Esophagus muscularis mucosa (tissue), 3 donors: ENCODE measurements at regions not wholly inside any gene's neighbourhood (a gene's known extent, or its start where the extent isn't known, plus 50 kb on each side); places are given as distances from the start of the nearest gene placed in this dataset.

Experiments
- EP300 ChIP-seq: sonication (generic); formaldehyde crosslinking; IDR thresholded peaks from one replicate; pipeline ENCODE4 v1.6.1; 2017; ENCODE audit warnings: antibody characterized with exemption
- POLR2A ChIP-seq: fragments of 450-650 bp; IDR thresholded peaks from one replicate; pipeline ENCODE4 v1.6.1; 2017; ENCODE audit warnings: antibody characterized with exemption, moderate library complexity, mild to moderate bottlenecking, low read depth
- POLR2AphosphoS5 ChIP-seq, 2 donors: sonication (generic); formaldehyde crosslinking; IDR thresholded peaks; one replicate each; pipeline ENCODE4 v1.6.1; 2017; ENCODE audit warnings: antibody characterized with exemption in 2 of 2

DNA sequence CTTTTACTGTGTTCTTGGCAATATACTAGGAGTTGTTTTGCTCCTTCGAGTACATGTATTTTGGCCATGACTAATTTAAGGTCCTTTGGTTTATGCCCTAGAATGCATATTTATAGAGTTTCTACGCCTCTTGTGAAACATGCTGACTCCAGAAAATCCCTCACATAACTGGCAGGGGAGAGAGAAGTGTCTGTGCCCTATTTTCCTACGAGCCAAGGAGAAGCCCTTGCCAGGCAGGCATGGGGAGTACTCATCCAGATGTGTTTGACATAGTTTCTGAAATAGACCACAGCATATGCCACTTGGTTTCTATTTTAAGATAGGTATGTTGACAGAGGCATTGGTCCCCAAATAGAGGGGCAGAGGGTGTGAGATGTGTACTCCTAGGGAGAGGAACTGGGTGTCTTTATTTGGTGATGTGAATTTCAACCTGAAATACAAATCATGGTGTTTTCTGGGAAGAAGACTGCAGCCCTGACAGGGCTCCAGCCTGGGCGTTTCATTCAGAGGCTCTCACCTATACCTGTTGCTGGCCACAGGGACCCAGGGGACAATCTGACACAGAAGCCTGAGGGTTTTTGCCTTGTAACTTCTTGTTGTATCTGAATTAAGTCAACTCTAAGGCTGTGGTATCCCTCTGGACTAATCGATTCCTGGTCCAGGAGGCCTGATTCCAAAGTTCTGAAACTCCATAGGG, 267.8 kb upstream of the C2CD4B start:
- TF ChIP-seq POLR2AphosphoS5 (IDR thresholded peaks at IDR 0.05) (no peak), EP300 (no peak), POLR2A (no peak)
